Fibroblast of skin of scalp (primary cell): ENCODE measurements at regions not wholly inside any gene's neighbourhood (a gene's known extent, or its start where the extent isn't known, plus 50 kb on each side); places are given as distances from the start of the nearest gene placed in this dataset.

Source experiments
- DNase-seq: peaks from one replicate; pipeline ENCODE4 v3.0.0-alpha.2; 2013

DNA sequence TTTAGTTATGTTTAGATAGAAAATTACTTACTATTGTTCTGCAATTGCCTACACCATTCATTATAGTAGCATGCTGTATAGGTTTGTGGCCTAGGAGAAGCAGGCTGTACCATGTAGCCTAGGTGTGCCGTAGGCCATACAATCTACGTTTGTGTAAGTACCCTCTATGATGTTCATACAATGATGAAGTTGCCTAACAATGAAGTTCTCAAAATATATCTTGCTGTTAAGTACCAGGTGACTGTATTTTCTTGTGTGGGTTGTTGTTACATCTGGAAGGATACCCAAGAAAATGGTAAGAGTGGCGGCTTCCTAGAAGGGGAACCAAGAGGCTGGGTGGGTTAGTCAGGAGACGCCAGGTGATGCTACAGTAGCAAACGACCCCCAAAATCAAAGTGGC lies 88.3 kb upstream of the FOXF1 start:
- DNase-seq: no peak

DNA sequence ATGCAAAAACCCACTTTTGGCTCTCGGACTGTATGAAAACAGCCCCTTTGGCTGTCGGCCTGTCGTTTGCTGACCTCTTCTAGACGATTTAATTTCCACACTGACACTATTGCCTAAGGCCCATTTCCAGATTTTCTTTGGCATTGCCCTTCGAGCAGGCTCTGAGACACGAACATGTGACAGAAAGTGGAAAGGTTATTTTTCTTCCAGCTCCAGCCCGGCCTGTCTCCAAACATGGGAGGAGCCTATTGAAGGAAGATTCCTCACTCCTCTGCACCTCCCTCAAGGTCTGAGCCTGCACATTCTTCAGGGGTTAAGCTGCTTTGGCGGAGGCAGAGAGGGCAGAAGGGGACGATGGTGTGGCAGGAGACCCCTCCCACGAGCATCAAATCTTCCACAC lies 85.9 kb upstream of the FOXF1 start:
- DNase-seq: no peak

DNA sequence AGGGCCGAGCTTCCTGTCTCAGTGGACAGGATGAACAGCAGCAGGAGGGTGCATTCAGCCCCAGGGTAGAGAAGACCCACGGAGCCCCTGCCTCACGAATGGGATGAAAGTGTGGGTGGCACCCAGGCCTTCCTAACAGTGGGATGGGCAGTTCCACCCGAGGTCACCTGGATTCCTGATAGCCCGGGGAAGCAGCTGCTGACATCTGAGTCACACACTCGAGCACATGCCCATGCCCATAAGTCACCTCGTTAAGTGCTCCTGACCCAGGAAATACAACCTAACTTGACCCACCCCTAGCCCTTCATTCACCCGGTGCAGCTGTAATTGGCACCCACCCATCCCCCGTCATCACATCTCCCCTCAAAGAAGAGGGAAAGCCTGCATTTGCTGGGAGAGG lies 85.3 kb upstream of the FOXF1 start:
- DNase-seq: no peak

DNA sequence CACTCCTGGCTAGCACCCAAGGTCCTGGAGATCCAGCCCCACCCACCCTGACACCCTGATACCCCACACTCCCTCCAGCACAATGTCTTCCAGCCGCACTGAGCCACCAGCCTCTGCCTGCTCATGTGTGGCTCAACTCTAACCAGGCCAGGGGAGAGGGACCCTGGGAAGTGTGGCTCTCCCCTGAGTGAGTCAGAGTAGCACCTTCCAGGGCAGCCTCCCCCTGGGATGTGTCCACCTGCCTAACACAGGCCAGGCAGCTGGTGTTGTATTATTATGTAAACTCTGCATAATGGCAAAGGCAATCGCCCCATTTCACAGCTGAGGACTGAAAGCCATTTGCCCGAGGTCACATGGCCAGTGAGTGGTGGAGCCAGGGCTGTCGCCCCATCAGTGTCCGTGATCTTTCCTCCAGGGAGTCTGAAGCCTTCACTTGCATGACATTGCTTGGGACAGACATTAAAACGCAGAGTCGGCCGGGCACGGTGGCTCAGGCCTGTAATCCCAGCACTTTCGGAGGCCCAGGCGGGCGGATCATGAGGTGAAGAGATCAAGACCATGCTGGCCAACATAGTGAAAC lies 84.2 kb upstream of the FOXF1 start:
- no peak for DNase-seq

DNA sequence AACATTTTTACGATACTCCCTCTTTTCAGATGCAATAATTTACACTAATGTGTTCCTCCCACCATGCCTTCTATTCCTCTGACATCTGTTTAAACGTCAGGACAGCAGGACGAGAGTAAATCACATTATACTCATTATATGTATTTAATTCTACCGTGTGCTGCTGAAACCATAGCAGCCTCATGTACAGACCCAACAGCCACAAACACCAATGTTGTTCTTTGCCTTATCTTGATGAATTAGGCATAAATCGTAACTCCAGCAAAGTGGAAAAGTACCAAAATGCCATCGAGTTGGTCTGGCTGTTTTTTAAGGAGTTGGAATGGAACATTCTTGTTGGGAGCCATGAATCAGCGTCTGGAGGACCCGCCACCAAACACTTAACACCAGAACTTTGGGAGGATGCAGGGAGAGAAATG lies 82.9 kb upstream of the FOXF1 start:
- no peak for DNase-seq

DNA sequence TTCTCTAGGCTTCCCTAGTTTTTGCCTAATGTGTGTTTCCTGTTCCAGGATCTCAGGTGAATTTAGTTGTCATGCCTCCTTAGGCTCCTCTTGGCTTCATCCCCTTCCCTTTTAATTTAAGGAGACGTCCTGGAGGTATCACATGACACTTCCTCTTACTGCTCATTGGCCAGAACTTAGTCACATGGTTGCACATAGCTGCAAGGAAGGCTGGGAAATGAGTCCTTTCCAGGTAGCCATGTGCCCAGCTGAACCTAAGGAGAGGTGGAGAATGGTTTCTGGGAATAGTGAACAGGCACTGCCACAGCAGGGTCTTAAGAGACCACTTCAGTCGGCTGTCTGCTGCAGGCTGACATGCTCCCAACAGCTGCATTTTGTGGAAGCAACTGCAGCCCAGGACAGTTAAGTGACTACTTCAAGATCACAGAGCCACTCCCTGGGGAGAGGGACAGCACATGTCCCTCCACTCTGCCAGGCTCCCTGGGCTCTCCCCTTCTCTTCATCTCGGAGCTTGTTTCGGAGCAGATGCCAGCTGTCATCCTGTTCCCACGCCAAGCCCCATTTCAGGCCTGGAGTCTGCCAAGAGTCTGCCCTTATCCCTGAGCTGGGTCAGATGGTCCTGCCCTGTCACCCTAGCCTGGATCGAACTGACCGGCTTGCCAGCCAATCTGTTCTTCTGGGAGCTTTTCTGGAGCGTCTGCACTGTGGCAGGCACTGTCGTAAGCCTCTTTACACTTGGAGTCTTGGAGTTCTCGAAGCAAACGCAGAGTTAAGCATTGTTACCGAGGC lies 81.4 kb upstream of the FOXF1 start:
- no peak for DNase-seq

DNA sequence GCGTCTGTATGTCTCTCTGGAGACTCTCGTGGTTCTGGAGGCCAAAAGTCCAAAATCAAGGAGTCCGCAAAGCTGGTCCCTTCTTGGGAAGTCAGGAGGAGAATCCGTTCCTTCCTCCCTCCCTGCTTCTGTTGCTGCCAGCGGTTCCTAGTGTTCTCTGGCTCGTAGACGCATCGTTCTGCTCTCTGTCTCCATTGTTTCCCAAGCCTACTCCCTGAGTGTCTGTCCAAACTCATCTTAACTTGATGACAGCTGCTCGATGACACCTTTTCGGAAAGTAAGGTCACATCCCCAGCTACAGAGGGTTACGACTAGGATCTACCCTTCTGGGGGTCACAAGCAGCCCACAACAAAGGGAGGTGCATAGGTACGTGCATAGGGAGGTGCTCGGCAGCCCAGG lies 80.7 kb upstream of the FOXF1 start:
- DNase-seq: no peak

DNA sequence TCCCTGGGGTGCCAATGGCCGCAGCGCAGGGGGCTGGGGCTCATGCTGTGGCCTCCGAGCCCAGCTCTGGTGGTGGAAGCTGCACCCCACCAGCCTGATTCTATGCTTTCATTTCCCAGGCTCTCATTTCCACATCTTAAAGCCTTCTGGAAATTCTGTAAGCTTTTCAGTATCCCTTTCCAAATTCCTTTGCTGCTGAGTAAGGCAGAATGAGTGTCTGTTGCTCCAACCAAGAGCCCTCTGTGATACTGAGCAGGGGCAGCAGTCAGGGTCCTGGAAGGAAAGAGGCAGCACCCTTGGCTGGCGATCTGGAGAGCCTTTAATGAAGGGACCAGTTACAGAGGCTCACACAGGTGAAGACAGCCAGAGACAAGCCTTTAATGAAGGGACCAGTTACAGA lies 79.5 kb upstream of the FOXF1 start:
- DNase-seq: no peak

DNA sequence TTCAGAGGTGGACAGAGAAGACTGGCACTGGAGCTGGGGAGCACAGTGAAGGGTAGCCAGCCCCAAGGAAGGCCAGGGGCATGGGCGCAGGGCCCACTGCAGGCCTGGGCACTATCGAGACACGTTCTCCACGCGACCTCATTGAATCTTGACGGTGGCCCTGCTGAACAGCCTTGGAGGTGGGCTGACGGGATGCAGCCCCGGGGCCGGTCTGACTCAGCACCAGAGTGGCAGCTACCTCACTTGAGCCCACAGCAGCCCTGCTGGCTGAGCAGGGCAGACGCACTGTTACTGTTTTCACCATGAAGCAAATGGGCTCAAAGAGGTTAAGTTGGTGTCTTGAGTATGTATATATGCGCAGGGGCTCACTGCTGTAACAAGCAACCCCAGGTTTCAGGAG lies 78.8 kb upstream of the FOXF1 start:
- no peak for DNase-seq

DNA sequence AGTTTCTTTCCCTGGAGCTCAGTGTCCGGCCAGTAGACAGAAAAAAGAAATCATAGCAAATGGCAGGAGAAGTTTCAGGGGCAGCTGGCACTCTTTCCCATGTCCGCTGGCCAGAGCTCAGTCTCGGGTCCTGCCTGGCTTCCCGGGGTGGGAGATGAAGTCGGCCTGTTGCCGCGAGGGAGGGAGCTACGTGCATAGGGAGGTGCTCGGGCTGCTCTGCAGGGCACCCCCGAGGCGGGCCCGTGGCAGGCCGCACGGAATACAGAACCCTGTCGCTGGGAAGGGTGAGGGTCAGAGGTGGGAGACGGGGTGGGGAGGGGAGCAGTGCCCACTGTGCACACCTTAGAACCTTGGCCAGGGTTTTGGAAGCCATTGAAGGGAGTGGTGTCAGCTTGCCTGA lies 78.3 kb upstream of the FOXF1 start:
- no peak for DNase-seq

DNA sequence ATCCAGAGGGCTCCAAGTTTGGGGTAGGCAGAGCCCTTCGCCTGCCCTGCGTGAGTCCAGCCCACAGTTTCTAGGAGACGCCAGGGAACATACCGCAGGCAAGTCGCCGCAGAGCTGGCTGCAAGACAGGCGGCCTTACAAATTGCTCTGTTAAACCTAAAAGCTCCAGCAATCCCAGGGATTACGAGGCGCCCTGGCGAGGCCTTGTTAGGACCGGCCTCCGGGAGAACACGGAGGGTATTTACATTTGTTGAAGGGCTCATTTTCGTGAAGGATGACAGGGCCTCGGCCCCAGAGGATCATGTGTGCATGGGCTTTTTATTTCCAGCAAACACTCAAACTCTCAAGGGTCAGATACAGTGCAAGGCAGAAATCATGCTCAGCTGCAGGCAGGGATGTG lies 77.6 kb upstream of the FOXF1 start:
- DNase-seq: no peak

DNA sequence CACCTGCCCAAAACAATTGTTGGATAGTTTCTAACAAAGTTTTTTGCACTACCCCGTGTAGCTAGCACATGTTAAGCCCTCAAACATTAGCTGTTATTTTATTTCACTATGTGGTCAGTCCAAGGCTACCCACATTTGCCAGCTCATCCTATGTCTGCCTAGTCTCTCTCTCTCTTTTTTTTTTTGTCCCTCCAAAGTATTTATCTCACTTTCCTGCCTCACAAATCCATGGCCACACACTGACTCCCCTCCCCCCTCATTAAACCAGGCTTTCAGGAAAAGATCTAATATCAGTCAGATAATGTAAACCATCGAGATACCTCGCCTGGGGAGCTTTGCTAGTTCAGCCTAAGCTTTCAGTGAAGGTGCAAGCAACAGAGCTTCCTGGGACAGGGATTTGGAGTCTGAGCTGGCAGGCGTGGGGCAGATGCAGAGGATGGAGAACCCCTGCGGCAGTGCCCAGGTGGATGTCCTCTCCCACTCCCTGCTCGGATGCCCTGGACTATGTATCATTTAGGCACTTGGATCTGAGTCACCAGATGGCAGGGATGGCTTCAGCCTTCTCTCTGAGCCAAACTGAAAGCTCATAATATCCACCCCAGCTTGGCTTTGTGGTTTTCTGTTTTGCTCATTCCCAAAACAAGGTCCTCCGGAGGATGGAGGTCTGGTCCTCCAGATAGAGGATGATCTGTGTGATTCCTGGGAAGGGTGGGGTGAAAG lies 73.7 kb upstream of the FOXF1 start:
- DNase-seq: no peak

DNA sequence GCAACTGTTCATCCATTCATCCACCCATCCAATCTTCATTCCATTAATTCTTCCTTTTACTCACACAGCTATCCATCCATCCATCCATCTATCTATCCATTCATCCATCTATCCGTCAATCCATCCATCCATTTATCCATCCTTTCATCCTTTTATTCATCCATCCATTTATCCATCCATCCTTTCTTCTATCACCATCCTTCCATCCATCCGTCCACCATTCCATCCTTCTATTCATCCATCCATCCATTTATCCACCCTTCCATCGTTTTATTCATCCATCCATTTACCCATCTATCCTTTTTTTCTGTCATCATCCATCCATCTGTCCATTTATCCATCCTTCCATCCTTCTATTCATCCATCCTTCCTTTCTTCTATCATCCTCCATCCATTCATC lies 73.0 kb upstream of the FOXF1 start:
- DNase-seq: no peak

DNA sequence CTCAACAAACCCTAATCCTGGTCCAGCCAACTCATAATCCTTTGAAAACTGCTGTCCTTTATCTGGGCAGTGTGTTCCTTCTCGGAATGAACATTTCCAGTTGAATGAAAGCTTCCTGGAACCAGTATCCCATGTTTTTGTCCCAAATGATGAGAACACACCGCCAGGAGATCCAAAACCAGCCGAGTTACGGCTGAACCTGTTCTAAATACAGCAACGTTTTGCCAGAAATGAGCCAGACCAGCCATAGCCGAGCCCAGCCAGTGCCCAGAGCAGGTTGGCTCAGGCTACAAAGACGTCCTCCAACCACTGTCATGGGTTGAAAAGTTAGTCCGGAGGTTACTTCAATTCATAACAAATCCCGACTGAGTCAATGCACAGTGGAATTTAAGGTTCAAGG lies 67.6 kb upstream of the FOXF1 start:
- no peak for DNase-seq

DNA sequence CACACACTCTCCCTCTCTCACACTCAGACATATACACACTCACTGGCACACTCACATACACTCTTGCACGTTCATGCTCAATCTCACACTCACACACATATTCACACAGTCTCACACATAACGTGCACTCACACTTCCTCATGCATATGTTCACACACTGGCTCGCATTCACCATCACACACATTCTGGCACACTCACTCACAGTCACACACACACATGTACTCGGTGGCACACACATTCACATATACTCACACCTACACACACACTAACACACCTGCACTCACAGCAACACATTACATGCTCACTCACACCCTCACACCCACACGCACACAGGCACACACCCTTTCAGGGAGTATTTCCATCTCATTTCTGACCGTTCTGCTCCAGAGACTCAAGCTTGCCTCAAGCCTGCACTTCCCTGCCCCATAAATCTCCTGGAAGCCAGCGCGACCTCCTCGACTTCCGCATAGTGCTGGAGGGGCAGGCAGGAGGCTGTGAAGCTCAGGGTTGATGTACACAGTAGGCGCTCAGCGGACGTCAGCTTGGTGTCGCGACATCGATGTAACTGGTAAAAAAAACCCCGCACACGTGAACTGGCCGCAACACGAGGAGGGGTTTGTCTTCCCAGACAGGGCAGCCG lies 66.7 kb upstream of the FOXF1 start:
- no peak for DNase-seq

DNA sequence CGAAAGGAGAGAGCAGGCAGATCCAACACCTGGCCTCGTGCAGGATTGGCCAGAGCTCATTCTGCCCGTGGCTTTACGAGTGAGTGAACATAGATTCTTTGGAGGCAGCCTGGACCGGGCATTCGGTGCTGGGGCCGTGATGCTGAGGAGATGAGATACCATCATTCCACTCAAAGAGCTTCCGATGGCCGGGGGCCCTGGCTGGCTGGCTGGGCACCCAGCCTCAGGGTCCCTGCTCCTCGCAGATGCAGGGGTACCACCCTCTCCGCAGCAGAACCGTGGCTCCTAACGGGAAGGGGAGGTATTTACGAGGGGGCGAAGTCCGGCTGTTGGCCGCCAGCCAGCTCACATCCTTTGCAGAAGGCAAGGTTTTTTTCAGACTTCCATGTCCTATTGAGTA lies 66.1 kb upstream of the FOXF1 start:
- DNase-seq: no peak

DNA sequence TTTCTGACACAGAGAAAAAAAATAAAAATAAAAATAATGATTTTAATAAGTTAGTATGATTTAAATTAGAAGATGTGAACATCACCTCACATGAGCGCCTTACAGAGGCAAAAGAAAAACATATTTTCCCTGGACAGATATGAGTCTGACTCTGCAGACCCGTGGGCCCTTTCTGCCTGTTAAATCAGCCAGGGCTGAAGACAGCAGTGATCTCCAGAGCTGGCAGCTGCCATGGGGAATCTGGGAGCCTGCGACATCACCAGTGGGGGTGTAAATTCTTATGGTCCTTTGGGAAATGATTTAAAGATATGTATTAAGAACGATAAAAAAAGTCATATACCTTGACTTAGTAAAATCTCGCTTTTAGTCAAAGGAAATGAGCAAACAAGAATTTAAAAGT lies 65.7 kb upstream of the FOXF1 start:
- DNase-seq: peak; percentile 7

DNA sequence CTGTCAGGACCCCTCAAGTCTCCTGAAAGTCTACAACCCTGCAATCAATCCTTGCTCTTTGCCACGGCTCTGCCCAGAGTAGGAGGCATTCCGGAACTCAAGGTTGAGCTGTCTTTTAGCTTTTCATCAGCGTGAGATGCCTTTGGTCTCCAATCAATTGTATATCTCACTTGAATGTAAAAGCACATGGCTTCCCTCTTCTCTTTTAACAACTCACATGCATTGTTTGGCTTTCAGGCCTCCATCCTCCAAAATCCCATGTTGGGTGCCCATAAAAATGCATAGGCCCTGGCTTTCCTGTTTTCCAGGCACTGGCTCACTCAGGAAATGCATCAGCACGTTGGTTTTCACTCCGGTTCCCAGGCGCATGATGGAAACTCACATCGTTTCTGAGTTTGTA lies 64.0 kb upstream of the FOXF1 start:
- no peak for DNase-seq

DNA sequence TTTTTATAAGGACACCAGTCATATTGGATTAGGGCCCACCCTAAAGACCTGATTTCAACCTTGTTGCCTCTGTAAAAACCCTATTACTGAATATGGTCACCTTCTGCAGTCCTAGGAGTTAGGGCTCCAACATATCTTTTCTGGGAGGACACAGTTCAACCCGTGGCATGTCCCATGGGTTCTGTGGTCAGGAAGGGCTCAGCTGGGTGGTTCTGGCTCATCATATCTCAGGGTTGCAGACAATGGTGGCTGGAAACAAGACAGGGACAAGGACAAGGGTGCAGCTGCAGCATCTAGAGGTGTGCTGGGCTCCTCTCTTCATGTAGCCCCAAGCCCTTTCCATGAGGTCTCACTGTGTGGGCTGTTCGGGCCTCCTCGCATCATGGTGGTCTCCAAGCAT lies 63.1 kb upstream of the FOXF1 start:
- DNase-seq: no peak

DNA sequence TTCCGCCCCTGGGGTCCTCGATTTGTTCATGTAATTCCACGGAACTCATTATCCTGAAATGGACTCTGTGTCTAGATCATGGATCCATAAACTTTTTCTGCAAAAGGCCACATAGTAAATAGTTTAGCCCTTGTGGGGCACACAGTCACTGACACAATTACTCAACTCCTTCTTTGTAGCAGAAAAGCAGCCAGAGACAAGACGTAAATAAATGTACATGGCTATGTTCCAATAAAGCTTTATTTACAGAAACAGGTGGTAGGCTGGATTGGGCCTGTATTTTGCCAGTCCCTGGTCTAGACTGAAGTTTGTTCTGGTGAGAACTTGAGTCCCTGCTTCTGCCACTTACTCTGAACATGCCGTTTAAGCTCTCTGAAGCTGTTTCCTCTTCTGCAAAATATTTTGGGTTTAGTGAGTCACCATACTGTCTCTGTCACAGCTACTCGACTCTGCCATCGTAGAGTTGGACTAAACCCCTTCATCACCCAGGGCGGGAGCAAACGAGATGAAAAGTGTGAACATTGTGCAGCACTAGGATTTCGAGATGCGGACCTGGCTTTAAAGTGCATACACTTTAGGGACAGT lies 61.9 kb upstream of the FOXF1 start:
- DNase-seq: no peak

DNA sequence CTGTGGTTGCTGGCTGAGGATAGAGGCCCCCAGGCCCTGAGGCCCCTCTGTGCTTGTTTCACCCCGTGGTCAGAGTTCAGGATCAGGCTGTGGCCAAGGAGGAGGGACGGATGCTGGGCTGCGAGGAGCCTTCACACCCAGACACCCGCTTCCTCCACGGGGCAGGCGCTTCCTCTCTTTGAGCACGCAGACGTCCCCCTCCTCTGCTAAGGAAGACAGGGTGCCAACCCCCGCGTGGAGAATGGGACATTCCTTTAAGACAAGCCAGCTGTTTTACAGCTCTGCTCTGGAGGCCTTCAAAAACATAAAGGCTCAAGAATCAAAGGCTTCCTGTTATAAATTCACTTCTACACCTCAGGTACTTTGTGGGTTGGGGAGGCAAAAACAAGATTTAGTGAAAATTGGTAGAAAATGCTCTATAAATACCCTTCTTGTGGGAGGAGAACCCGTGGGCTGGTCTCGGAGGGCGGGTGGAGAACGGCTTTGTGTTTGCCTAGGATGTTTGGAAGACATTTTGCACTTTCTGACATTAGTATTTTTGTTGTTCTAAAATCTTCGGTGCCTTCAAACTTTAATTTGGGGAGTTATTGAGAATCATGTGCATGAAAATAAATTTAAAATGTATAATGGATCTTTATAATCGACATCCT lies 60.8 kb upstream of the FOXF1 start:
- DNase-seq: no peak

DNA sequence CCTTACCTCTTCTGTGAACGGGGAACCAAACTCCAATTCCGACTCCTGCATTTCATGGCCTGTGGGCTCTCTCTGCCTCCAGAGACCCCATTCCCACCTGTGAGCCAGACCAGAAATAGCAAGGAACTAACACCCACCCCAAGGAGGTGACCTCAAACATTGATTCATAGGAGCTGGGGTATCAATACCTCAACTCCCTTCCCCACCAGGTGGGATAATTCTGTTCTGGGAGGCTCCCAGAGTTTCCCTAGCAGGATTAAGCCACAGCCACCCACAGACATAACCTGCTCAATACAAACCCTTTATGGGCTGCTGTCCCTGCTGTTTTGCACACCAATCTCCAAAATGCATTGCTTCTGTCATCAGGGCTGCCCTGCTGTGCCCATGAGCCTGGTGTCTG lies 59.6 kb upstream of the FOXF1 start:
- no peak for DNase-seq

DNA sequence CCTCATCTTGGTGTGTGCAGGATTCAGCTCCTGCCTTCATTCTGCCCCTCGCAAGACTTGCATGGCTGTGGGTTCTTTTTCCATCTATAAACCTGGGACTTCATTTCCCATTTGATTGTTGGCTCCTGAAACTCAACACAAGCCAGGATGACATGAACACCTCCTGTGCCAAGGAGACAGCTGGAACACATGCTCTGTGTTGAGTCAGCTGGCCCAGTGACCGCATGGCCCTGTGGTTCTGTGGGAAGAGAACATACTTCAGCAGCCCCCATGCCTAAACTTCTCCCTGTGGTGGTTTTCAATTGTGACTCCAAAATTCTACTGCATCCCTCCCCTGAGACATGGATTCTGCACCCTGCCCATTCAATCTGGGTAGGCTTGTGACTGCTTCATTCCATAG lies 57.9 kb upstream of the FOXF1 start:
- no peak for DNase-seq
